Activated CD8-positive, alpha-beta memory T cell treated with anti-CD3 and anti-CD28 coated beads, Interleukin-2, amount 50 U/mL, for 1 hour (primary cell): ENCODE measurements at regions not wholly inside any gene's neighbourhood (a gene's known extent, or its start where the extent isn't known, plus 50 kb on each side); places are given as distances from the start of the nearest gene placed in this dataset.
"Not testable (repeated sequence)": the region's sequence is repeated elsewhere in the genome, so short reads cannot be mapped to it uniquely, and the experiment has no call there.

Experiments
- DNase-seq: peaks from one replicate; pipeline ENCODE4 v3.0.0-alpha.2; 2020; ENCODE audit errors: extremely low read depth

- DNase-seq = no peak
Observed at GRCh38 chr5:128722551-128722950, 184.5 kb upstream of the FBN2 start.

GRCh38 chr5:128730021-128730420 lies 192.0 kb upstream of the FBN2 start:
- not testable (repeated sequence) for DNase-seq

- DNase-seq = not testable (repeated sequence)
Observed at GRCh38 chr5:128735656-128736055, 197.6 kb upstream of the FBN2 start.

- no peak for DNase-seq
Observed at GRCh38 chr5:128736553-128736952, 198.5 kb upstream of the FBN2 start.

GRCh38 chr5:128749136-128749898 lies 211.3 kb upstream of the FBN2 start:
- DNase-seq = no peak

GRCh38 chr5:128750155-128750554 lies 212.1 kb upstream of the FBN2 start:
- DNase-seq = no peak

- no peak for DNase-seq
Observed at GRCh38 chr5:128757196-128757959, 207.9 kb upstream of the SLC27A6 start.

GRCh38 chr5:128762661-128763306 lies 202.5 kb upstream of the SLC27A6 start:
- DNase-seq = no peak

- no peak for DNase-seq
Observed at GRCh38 chr5:128763321-128763720, 202.0 kb upstream of the SLC27A6 start.

- DNase-seq = no peak
Observed at GRCh38 chr5:128764601-128765310, 200.5 kb upstream of the SLC27A6 start.

- DNase-seq = no peak
Observed at GRCh38 chr5:128765448-128766061, 199.7 kb upstream of the SLC27A6 start.

- no peak for DNase-seq
Observed at GRCh38 chr5:128766406-128766805, 198.9 kb upstream of the SLC27A6 start.

- no peak for DNase-seq
Observed at GRCh38 chr5:128770907-128771306, 194.4 kb upstream of the SLC27A6 start.

GRCh38 chr5:128772356-128772755 lies 192.9 kb upstream of the SLC27A6 start:
- no peak for DNase-seq

- DNase-seq = no peak
Observed at GRCh38 chr5:128773378-128773777, 191.9 kb upstream of the SLC27A6 start.

- no peak for DNase-seq
Observed at GRCh38 chr5:128774605-128775004, 190.7 kb upstream of the SLC27A6 start.

- no peak for DNase-seq
Observed at GRCh38 chr5:128775558-128775957, 189.7 kb upstream of the SLC27A6 start.

GRCh38 chr5:128777052-128777451 lies 188.2 kb upstream of the SLC27A6 start:
- DNase-seq = no peak

- DNase-seq = no peak
Observed at GRCh38 chr5:128778474-128778873, 186.8 kb upstream of the SLC27A6 start.

GRCh38 chr5:128782446-128782845 lies 182.8 kb upstream of the SLC27A6 start:
- DNase-seq = no peak

- DNase-seq = no peak
Observed at GRCh38 chr5:128784726-128785125, 180.6 kb upstream of the SLC27A6 start.

GRCh38 chr5:128791312-128791711 lies 174.0 kb upstream of the SLC27A6 start:
- no peak for DNase-seq
